OCI-LY3 (cell line): ENCODE measurements at regions not wholly inside any gene's neighbourhood (a gene's known extent, or its start where the extent isn't known, plus 50 kb on each side); places are given as distances from the start of the nearest gene placed in this dataset.

Experiments used
- CTCF ChIP-seq: fragments of 200-600, 300-600 bp; sonication (generic); IDR thresholded peaks from 2 replicates; pipeline ENCODE4 v1.5.1; 2014; ENCODE audit warnings: antibody characterized with exemption, low read length, low read depth
- EZH2phosphoT487 ChIP-seq: fragments of 200-600 bp; shearing (Covaris generic); IDR thresholded peaks from 2 replicates; pipeline ENCODE4 v1.6.1; 2018; ENCODE audit warnings: antibody characterized with exemption, mixed run types, low read depth

- TF ChIP-seq CTCF = no peak
- TF ChIP-seq EZH2phosphoT487 = no peak
Measured at GRCh38 chr5:72015103-72015548, 92.1 kb upstream of the MAP1B start.
